GM12865 (cell line): ENCODE measurements at regions not wholly inside any gene's neighbourhood (a gene's known extent, or its start where the extent isn't known, plus 50 kb on each side); places are given as distances from the start of the nearest gene placed in this dataset.

Experiments
- DNase-seq: peaks from one replicate; pipeline ENCODE4 v3.0.0; 2010; ENCODE audit warnings: low read depth
- H3K4me3 ChIP-seq: 2 replicates; pipeline ENCODE4 v1.5.1; 2011; ENCODE audit warnings: mild to moderate bottlenecking, low read depth, low read length, control low read depth
- TF ChIP-seq, protein P1 (sequence below): IDR thresholded peaks from 2 replicates; pipeline ENCODE4 v1.5.1; 2011; ENCODE audit warnings: low read length, control low read depth, low read depth, inconsistent platforms; ENCODE audit not compliant: insufficient read depth; ENCODE audit errors: missing control alignments

DNA sequence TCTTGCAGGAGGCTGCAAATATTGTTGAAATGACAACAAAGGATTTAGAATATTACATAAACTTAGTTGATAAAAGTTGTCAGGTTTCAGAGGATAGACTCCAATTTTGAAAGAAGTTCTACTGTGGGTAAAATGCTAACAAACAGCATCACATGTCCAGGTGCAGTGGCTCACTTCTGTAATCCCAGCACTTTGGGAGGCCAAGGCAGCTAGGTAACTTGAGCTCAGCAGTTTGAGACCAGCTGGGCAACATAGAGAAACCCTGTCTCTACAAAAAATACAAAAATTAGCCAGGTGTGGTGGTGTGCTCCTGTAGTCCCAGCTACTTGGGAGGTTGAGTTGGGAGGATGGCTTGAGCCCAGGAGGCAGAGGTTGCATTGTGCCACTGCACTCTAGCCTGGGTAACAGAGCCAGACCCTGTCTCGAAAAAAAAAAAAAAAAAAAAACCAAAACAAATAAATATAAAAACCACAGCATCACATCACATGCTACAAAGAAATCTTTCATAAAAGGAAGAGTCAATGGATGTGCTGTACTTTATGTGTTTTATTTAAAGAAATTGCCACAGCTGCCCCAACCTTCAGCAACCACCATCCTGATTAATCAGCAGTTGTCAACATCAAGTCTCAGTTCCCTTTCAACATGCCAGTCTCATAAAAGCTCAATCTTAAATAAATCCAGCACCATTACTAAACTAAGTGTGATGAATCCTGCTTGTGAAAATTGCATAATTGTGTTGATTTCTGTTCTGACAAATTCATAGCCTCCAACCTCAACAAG is 83.2 kb upstream of the MBL2 start:
- DNase-seq, result no peak
- TF ChIP-seq, protein P1, sequence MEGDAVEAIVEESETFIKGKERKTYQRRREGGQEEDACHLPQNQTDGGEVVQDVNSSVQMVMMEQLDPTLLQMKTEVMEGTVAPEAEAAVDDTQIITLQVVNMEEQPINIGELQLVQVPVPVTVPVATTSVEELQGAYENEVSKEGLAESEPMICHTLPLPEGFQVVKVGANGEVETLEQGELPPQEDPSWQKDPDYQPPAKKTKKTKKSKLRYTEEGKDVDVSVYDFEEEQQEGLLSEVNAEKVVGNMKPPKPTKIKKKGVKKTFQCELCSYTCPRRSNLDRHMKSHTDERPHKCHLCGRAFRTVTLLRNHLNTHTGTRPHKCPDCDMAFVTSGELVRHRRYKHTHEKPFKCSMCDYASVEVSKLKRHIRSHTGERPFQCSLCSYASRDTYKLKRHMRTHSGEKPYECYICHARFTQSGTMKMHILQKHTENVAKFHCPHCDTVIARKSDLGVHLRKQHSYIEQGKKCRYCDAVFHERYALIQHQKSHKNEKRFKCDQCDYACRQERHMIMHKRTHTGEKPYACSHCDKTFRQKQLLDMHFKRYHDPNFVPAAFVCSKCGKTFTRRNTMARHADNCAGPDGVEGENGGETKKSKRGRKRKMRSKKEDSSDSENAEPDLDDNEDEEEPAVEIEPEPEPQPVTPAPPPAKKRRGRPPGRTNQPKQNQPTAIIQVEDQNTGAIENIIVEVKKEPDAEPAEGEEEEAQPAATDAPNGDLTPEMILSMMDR, result no peak

DNA sequence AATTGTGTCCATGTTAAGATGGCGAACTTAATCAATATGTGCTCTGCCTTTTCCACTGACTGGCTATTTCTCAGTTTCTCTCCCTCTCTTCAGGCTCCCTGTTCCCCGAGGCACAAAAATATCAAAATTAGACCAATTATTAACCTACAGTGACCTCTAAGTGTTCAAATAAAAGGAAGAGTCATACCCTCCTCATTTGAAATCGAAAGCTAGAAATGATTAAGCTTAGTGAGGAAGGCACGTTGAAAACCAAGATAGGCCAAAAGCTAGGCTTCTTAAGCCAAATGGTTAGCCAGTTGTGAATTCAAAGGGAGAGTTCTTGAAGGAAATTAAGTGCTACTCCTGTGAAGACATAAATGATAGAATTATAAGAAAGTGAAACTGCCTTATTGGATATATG is 81.1 kb upstream of the MBL2 start:
- TF ChIP-seq, protein P1, result no peak
- DNase-seq, result peak; percentile 29
- H3K4me3 ChIP-seq, result no peak overlapping the region

More for the DNA sequence above, 83.2 kb upstream of the MBL2 start:
- H3K4me3 ChIP-seq, result no peak overlapping the region

DNA sequence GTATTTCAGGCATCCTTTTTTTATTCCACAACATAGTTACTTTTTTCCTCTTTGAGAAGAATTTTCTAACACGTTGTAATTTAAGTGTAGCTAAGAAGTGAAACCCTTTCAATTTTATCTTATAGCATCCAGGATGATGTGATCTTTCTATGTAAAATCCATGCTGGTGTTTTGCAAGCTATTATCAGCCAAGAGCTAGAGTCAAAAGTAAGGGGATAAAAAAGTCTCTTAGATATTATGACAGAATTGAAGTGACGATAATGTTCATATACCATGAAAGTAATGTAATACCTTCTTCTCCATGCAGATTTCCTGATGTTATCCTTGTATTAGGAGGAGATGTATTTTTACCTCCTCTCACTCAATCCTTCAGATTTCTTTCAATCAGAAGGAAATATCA is 64.2 kb upstream of the MBL2 start:
- DNase-seq, result no peak
- TF ChIP-seq, protein P1, result no peak
- no peak overlapping the region for H3K4me3 ChIP-seq
